NT2/D1 (cell line): ENCODE measurements at regions not wholly inside any gene's neighbourhood (a gene's known extent, or its start where the extent isn't known, plus 50 kb on each side); places are given as distances from the start of the nearest gene placed in this dataset.

Experiments used
- YY1 ChIP-seq: IDR thresholded peaks from 2 replicates; pipeline ENCODE4 v1.6.1; 2011; ENCODE audit not compliant: insufficient read length, insufficient read depth
- ZNF274 ChIP-seq: IDR thresholded peaks from 2 replicates; pipeline ENCODE4 v1.6.1; 2011; ENCODE audit warnings: mild to moderate bottlenecking, low read depth, low read length

DNA sequence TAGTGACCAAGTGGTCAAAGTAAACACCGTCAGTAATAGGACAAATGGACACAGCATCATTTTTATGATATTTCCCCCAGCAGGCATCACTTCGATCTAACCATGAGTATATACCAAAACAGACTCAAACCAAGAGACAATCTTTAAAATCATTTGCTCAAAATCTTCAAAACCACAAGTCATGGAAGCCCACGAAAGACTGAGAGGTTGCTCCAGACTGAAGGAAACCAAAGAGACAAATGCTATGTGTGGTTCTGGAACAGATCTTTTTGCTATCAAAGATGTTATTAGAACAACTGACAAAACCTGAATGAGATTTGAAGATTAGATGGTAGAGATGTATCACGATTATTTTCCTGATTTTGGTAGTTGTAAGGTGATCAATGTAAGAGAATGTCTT lies 197.7 kb downstream of the TBXT start:
- no peak for TF ChIP-seq ZNF274
- no peak for TF ChIP-seq YY1
